HEK293T (cell line): ENCODE measurements at regions not wholly inside any gene's neighbourhood (a gene's known extent, or its start where the extent isn't known, plus 50 kb on each side); places are given as distances from the start of the nearest gene placed in this dataset.

Source experiments
- CTCF ChIA-PET: fragments of 350-600 bp; formaldehyde crosslinking; extraction: SDS; loops from one replicate; lab custom pipeline; 2021; ENCODE audit warnings: antibody characterized with exemption, inconsistent platforms; lab: Yijun Ruan, JAX
- POLR2A ChIA-PET: fragments of 350-600 bp; formaldehyde crosslinking; extraction: SDS; loops from one replicate; lab custom pipeline; 2020; ENCODE audit warnings: antibody characterized with exemption, inconsistent platforms; lab: Yijun Ruan, JAX
- DNase-seq: peaks from one replicate; pipeline ENCODE4 v3.0.0; 2012; ENCODE audit warnings: mixed read lengths; ENCODE audit errors: extremely low spot score
- ARNT ChIP-seq: fragments of 450-650 bp; IDR thresholded peaks from 2 replicates; pipeline ENCODE4 v1.6.1; 2017; ENCODE audit warnings: mild to moderate bottlenecking
- BHLHE40 ChIP-seq: fragments of 450-650 bp; IDR thresholded peaks from 2 replicates; pipeline ENCODE4 v1.6.1; 2016; ENCODE audit warnings: mild to moderate bottlenecking, moderate library complexity, borderline replicate concordance
- CTBP1 ChIP-seq: fragments of 450-650 bp; IDR thresholded peaks from 2 replicates; pipeline ENCODE4 v1.6.1; 2016; ENCODE audit warnings: borderline replicate concordance
- ELF4 ChIP-seq: fragments of 450-650 bp; IDR thresholded peaks from 2 replicates; pipeline ENCODE4 v1.6.1; 2017; ENCODE audit warnings: antibody characterized with exemption
- FOXA1 ChIP-seq: fragments of 450-650 bp; IDR thresholded peaks from 2 replicates; pipeline ENCODE4 v1.6.1; 2016; ENCODE audit warnings: mild to moderate bottlenecking
- FOXK2 ChIP-seq: fragments of 450-650 bp; IDR thresholded peaks from 2 replicates; pipeline ENCODE4 v1.6.1; 2016; ENCODE audit warnings: mild to moderate bottlenecking
- FOXM1 ChIP-seq: fragments of 450-650 bp; IDR thresholded peaks from 2 replicates; pipeline ENCODE4 v1.6.1; 2017; ENCODE audit warnings: mild to moderate bottlenecking, borderline replicate concordance
- HDGF ChIP-seq: fragments of 450-650 bp; IDR thresholded peaks from 2 replicates; pipeline ENCODE4 v1.6.1; 2017; ENCODE audit warnings: antibody characterized with exemption, borderline replicate concordance
- L3MBTL2 ChIP-seq: fragments of 450-650 bp; conservative IDR thresholded peaks from 2 replicates; pipeline ENCODE4 v1.6.1; 2016; ENCODE audit warnings: mild to moderate bottlenecking
- NFRKB ChIP-seq: fragments of 450-650 bp; IDR thresholded peaks from 2 replicates; pipeline ENCODE4 v1.6.1; 2016; ENCODE audit warnings: mild to moderate bottlenecking, moderate library complexity
- PKNOX1 ChIP-seq: fragments of 450-650 bp; IDR thresholded peaks from 2 replicates; pipeline ENCODE4 v1.6.1; 2016
- SP1 ChIP-seq: fragments of 450-650 bp; IDR thresholded peaks from 2 replicates; pipeline ENCODE4 v1.6.1; 2017
- SUZ12 ChIP-seq: fragments of 450-650 bp; IDR thresholded peaks from 2 replicates; pipeline ENCODE4 v1.6.1; 2016; ENCODE audit warnings: mild to moderate bottlenecking
- TARDBP ChIP-seq: fragments of 450-650 bp; IDR thresholded peaks from 2 replicates; pipeline ENCODE4 v1.6.1; 2016
- ZNF384 ChIP-seq: fragments of 450-650 bp; IDR thresholded peaks from 2 replicates; pipeline ENCODE4 v1.6.1; 2016

- CTCF ChIA-PET: no interaction called here
Observed at GRCh38 chr6:88380618-88381288, 214.6 kb upstream of the CNR1 start.

GRCh38 chr6:88380083-88380482, 213.9 kb upstream of the CNR1 start:
- POLR2A ChIA-PET: no interaction called here

More at GRCh38 chr6:88380618-88381288, 214.6 kb upstream of the CNR1 start:
- POLR2A ChIA-PET: no interaction called here
- no peak for DNase-seq
- no peak for TF ChIP-seq FOXA1
- no peak for TF ChIP-seq HDGF
- TF ChIP-seq ELF4: no peak
- no peak for TF ChIP-seq L3MBTL2
- TF ChIP-seq BHLHE40: no peak
- no peak for TF ChIP-seq FOXK2
- no peak for TF ChIP-seq PKNOX1
- no peak for TF ChIP-seq TARDBP

GRCh38 chr6:88378639-88379038, 212.5 kb upstream of the CNR1 start:
- DNase-seq: no peak
- TF ChIP-seq CTBP1 (no peak), FOXA1 (no peak), SP1 (no peak)
- CTCF ChIA-PET: no interaction called here
- POLR2A ChIA-PET: no interaction called here

More at GRCh38 chr6:88380083-88380482, 213.9 kb upstream of the CNR1 start:
- no peak for DNase-seq
- TF ChIP-seq FOXA1 (no peak), SUZ12 (no peak), NFRKB (no peak), CTBP1 (no peak), FOXK2 (no peak), ARNT (no peak), ELF4 (no peak), HDGF (no peak), SP1 (no peak), PKNOX1 (no peak)
- CTCF ChIA-PET: no interaction called here

GRCh38 chr6:88377976-88378568, 211.9 kb upstream of the CNR1 start:
- ChIA-PET CTCF (no interaction called here), POLR2A (no interaction called here)
- TF ChIP-seq ARNT: no peak
- no peak for TF ChIP-seq TARDBP
- no peak for TF ChIP-seq SP1
- no peak for TF ChIP-seq FOXA1
- TF ChIP-seq SUZ12: no peak
- no peak for TF ChIP-seq CTBP1
- no peak for DNase-seq

- DNase-seq: no peak
- ChIA-PET POLR2A (no interaction called here), CTCF (no interaction called here)
- TF ChIP-seq SUZ12: no peak
- TF ChIP-seq FOXA1: no peak
Observed at GRCh38 chr6:88376768-88377387, 210.7 kb upstream of the CNR1 start.

GRCh38 chr6:88376197-88376596, 210.1 kb upstream of the CNR1 start:
- no peak for TF ChIP-seq PKNOX1
- no peak for TF ChIP-seq ARNT
- TF ChIP-seq TARDBP: no peak
- TF ChIP-seq HDGF: no peak
- no peak for TF ChIP-seq SUZ12
- POLR2A ChIA-PET: no interaction called here
- no peak for DNase-seq
- CTCF ChIA-PET: no interaction called here

GRCh38 chr6:88374553-88374952, 208.4 kb upstream of the CNR1 start:
- POLR2A ChIA-PET: no interaction called here
- no peak for DNase-seq
- CTCF ChIA-PET: interaction anchor here (0.6 kb wide), 1 partner anchor 549 kb away, joined by 4 read pairs; no protein-coding TSS in a partner anchor
- no peak for TF ChIP-seq HDGF
- no peak for TF ChIP-seq FOXK2
- no peak for TF ChIP-seq L3MBTL2
- TF ChIP-seq FOXM1: no peak
- TF ChIP-seq SUZ12: no peak
- TF ChIP-seq FOXA1: no peak
- no peak for TF ChIP-seq CTBP1
- no peak for TF ChIP-seq ELF4
- no peak for TF ChIP-seq ZNF384
- TF ChIP-seq ARNT: no peak
- no peak for TF ChIP-seq SP1
- TF ChIP-seq TARDBP: no peak
- no peak for TF ChIP-seq BHLHE40
